Germinal center (tissue), 1 donor: ENCODE measurements at regions not wholly inside any gene's neighbourhood (a gene's known extent, or its start where the extent isn't known, plus 50 kb on each side); places are given as distances from the start of the nearest gene placed in this dataset.
"Not testable (repeated sequence)": the region's sequence is repeated elsewhere in the genome, so short reads cannot be mapped to it uniquely, and the experiment has no call there.

Experiments
- DNase-seq: peaks from one replicate; pipeline ENCODE4 v3.0.0; 2012; ENCODE audit warnings: mixed read lengths, low spot score

- no peak for DNase-seq
Observed at GRCh38 chr16:65312071-65312470, 190.2 kb upstream of the CDH11 start.

- not testable (repeated sequence) for DNase-seq
Observed at GRCh38 chr16:65310491-65310890, 188.6 kb upstream of the CDH11 start.

GRCh38 chr16:65309354-65309753, 187.5 kb upstream of the CDH11 start:
- DNase-seq, result no peak

- no peak for DNase-seq
Observed at GRCh38 chr16:65308506-65308905, 186.6 kb upstream of the CDH11 start.

- DNase-seq, result no peak
Observed at GRCh38 chr16:65307286-65307685, 185.4 kb upstream of the CDH11 start.

- no peak for DNase-seq
Observed at GRCh38 chr16:65306722-65307121, 184.9 kb upstream of the CDH11 start.

- DNase-seq, result no peak
Observed at GRCh38 chr16:65306300-65306699, 184.4 kb upstream of the CDH11 start.

- DNase-seq, result no peak
Observed at GRCh38 chr16:65305266-65305959, 183.6 kb upstream of the CDH11 start.

- no peak for DNase-seq
Observed at GRCh38 chr16:65301029-65301428, 179.2 kb upstream of the CDH11 start.

GRCh38 chr16:65297453-65297852, 175.6 kb upstream of the CDH11 start:
- no peak for DNase-seq

- DNase-seq, result no peak
Observed at GRCh38 chr16:65295527-65295926, 173.7 kb upstream of the CDH11 start.

- DNase-seq, result no peak
Observed at GRCh38 chr16:65294708-65295107, 172.8 kb upstream of the CDH11 start.

GRCh38 chr16:65294165-65294564, 172.3 kb upstream of the CDH11 start:
- no peak for DNase-seq

- DNase-seq, result no peak
Observed at GRCh38 chr16:65289022-65289421, 167.2 kb upstream of the CDH11 start.

GRCh38 chr16:65287307-65287706, 165.4 kb upstream of the CDH11 start:
- DNase-seq, result no peak

- no peak for DNase-seq
Observed at GRCh38 chr16:65285128-65286048, 163.5 kb upstream of the CDH11 start.

- no peak for DNase-seq
Observed at GRCh38 chr16:65284626-65285025, 162.8 kb upstream of the CDH11 start.

- DNase-seq, result no peak
Observed at GRCh38 chr16:65283181-65283651, 161.4 kb upstream of the CDH11 start.

GRCh38 chr16:65281586-65281985, 159.7 kb upstream of the CDH11 start:
- DNase-seq, result no peak

GRCh38 chr16:65280845-65281512, 159.1 kb upstream of the CDH11 start:
- no peak for DNase-seq

GRCh38 chr16:65279576-65279975, 157.7 kb upstream of the CDH11 start:
- no peak for DNase-seq

- DNase-seq, result no peak
Observed at GRCh38 chr16:65278874-65279273, 157.0 kb upstream of the CDH11 start.

GRCh38 chr16:65274566-65274965, 152.7 kb upstream of the CDH11 start:
- no peak for DNase-seq
